ENCODE measurements at regions not wholly inside any gene's neighbourhood (a gene's known extent, or its start where the extent isn't known, plus 50 kb on each side); places are given as distances from the start of the nearest gene placed in this dataset.

DNA sequence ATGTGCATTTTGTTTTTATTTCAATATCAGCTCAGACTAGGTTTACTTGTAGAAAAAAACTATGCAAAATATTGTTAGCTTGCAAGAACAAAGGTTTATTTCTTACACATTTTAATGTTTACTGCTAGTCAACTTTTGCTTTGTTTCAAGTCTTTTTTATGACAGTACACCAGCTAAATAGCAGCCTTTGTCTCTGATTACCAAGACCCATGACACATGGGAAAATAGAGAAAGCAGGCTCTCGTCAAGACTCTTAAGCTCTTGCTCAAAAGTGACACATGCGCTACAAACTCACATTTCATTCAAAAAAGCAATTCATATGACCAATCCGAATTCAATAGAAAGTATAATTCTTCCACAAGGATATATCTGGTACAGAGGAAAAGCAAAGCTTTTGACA, 642.3 kb upstream of the SLITRK1 start:
- TF ChIP-seq, protein P1, sequence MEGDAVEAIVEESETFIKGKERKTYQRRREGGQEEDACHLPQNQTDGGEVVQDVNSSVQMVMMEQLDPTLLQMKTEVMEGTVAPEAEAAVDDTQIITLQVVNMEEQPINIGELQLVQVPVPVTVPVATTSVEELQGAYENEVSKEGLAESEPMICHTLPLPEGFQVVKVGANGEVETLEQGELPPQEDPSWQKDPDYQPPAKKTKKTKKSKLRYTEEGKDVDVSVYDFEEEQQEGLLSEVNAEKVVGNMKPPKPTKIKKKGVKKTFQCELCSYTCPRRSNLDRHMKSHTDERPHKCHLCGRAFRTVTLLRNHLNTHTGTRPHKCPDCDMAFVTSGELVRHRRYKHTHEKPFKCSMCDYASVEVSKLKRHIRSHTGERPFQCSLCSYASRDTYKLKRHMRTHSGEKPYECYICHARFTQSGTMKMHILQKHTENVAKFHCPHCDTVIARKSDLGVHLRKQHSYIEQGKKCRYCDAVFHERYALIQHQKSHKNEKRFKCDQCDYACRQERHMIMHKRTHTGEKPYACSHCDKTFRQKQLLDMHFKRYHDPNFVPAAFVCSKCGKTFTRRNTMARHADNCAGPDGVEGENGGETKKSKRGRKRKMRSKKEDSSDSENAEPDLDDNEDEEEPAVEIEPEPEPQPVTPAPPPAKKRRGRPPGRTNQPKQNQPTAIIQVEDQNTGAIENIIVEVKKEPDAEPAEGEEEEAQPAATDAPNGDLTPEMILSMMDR (IDR thresholded peaks at IDR 0.05): no peak
- no peak for TF ChIP-seq POLR2A (IDR thresholded peaks at IDR 0.05)

All from esophagus squamous epithelium (tissue), 4 donors.